Prostate gland (tissue), 2 donors: ENCODE measurements at regions not wholly inside any gene's neighbourhood (a gene's known extent, or its start where the extent isn't known, plus 50 kb on each side); places are given as distances from the start of the nearest gene placed in this dataset.

ENCODE experiments used
- CTCF ChIP-seq, 4 experiments: fragments of 200-600 bp in 2 of 4; fragments of 450-650 bp in 2 of 4; sonication (generic) in 2 of 4; IDR thresholded peaks; 1 replicate in 3 of 4; 2 replicates in 1 of 4; pipeline ENCODE4 v1.5.1; 2016 to 2019; ENCODE audit warnings: antibody characterized with exemption in 4 of 4, mild to moderate bottlenecking in 2 of 4, moderate library complexity in 2 of 4
- POLR2AphosphoS5 ChIP-seq: sonication (generic); formaldehyde crosslinking; IDR thresholded peaks from one replicate; pipeline ENCODE4 v1.6.1; 2017; ENCODE audit warnings: antibody characterized with exemption

GRCh38 chr11:11141065-11141464, 212.0 kb downstream of the CSNK2A3 start:
- no peak for TF ChIP-seq CTCF (IDR thresholded peaks at IDR 0.05)
- no peak for TF ChIP-seq POLR2AphosphoS5
